ENCODE measurements at regions not wholly inside any gene's neighbourhood (a gene's known extent, or its start where the extent isn't known, plus 50 kb on each side); places are given as distances from the start of the nearest gene placed in this dataset.

DNA sequence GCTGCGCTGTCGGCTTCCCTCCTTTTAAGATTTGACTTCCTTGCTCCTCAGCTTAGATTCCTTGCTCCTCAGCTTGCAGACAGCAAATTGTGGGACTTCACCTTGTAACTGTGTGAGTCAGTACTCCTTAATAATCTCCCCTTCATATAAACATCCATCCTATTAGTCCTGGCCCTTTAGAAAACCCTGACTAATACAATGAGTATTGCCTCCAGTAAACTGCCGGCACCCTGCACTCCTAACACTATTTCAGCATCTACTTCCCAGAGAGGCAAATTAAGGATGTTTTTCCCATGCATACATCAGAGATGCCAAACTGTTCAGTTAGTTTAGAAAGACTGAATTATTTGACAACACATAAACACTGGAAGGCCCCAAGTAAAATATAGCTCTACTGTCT, 611.3 kb upstream of the TMEM132C start:
- TF ChIP-seq, protein P1, sequence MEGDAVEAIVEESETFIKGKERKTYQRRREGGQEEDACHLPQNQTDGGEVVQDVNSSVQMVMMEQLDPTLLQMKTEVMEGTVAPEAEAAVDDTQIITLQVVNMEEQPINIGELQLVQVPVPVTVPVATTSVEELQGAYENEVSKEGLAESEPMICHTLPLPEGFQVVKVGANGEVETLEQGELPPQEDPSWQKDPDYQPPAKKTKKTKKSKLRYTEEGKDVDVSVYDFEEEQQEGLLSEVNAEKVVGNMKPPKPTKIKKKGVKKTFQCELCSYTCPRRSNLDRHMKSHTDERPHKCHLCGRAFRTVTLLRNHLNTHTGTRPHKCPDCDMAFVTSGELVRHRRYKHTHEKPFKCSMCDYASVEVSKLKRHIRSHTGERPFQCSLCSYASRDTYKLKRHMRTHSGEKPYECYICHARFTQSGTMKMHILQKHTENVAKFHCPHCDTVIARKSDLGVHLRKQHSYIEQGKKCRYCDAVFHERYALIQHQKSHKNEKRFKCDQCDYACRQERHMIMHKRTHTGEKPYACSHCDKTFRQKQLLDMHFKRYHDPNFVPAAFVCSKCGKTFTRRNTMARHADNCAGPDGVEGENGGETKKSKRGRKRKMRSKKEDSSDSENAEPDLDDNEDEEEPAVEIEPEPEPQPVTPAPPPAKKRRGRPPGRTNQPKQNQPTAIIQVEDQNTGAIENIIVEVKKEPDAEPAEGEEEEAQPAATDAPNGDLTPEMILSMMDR (conservative IDR thresholded peaks at IDR 0.05), result no peak
- no peak for TF ChIP-seq EZH2 (IDR thresholded peaks at IDR 0.05; ENCODE audit: low read depth)
